Thyroid gland (tissue), 4 donors: ENCODE measurements at regions not wholly inside any gene's neighbourhood (a gene's known extent, or its start where the extent isn't known, plus 50 kb on each side); places are given as distances from the start of the nearest gene placed in this dataset.
"Not testable (repeated sequence)": the region's sequence is repeated elsewhere in the genome, so short reads cannot be mapped to it uniquely, and the experiment has no call there.

Experiments used
- DNase-seq, 2 donors: peaks; one replicate each; pipeline ENCODE4 v3.0.0-alpha.2; 2019
- H3K27ac ChIP-seq, 3 donors: fragments of 200-600 bp; sonication (generic); 1 replicate in 2 of 3; 2 replicates in 1 of 3; pipeline ENCODE4 v1.5.1; 2016 to 2019; ENCODE audit warnings: mild to moderate bottlenecking in 1 of 3, moderate library complexity in 1 of 3
- H3K27me3 ChIP-seq: fragments of 200-600 bp; sonication (generic); one replicate; pipeline ENCODE4 v1.5.1; 2019
- H3K36me3 ChIP-seq, 2 donors: fragments of 200-600 bp; sonication (generic); one replicate each; pipeline ENCODE4 v1.5.1; 2016 to 2019
- H3K4me1 ChIP-seq, 2 donors: fragments of 200-600 bp; sonication (generic); one replicate each; pipeline ENCODE4 v1.5.1; 2017 to 2019
- H3K4me3 ChIP-seq, 3 donors: fragments of 200-600 bp; sonication (generic); replicated peaks in 1 of 3; 1 replicate in 2 of 3; 2 replicates in 1 of 3; pipeline ENCODE4 v1.5.1; 2016; ENCODE audit warnings: mild to moderate bottlenecking in 1 of 3
- H3K9me3 ChIP-seq: fragments of 200-600 bp; sonication (generic); one replicate; pipeline ENCODE4 v1.5.1; 2017
- CTCF ChIP-seq, 6 experiments: fragments of 200-600 bp in 3 of 6; fragments of 450-650 bp in 3 of 6; sonication (generic) in 3 of 6; IDR thresholded peaks; one replicate each; pipeline ENCODE4 v1.5.1; 2016 to 2019; ENCODE audit warnings: antibody characterized with exemption in 6 of 6, mild to moderate bottlenecking in 2 of 6, inconsistent platforms in 1 of 6, moderate library complexity in 1 of 6
- POLR2A ChIP-seq, 2 donors: fragments of 450-650 bp; IDR thresholded peaks; one replicate each; pipeline ENCODE4 v1.6.1; 2017; ENCODE audit warnings: antibody characterized with exemption in 2 of 2, mild to moderate bottlenecking in 2 of 2, moderate library complexity in 1 of 2
- WGBS, 2 donors: methylation state at CpG; one replicate each; pipeline ENCODE4 v1.1.5; 2017; 5-methylcytosine and 5-hydroxymethylcytosine counted together
- intact Hi-C: fragments of 100-400 bp; cut with DNase I; formaldehyde crosslinking; loops from one replicate; pipeline ENCODE4 v1.15.1; 2023

DNA sequence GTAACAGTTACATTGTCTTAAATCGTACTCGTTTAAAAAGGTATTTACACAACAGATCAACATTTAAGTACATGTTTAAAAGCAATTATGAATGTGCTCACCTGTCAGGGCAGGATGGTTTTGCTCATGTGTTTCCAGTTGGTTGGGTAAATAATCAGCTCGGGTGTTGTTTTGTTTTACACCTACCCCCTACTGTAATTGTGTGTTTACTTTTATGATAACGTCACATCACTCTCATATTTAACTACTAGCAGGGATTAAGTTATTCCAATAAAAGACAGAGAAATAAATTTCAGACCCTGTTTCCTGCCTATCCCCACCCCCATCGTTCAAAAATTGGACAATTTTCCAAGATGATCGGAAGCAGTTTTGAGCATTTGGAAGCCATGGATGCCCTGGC lies 390.2 kb downstream of the SEC14L1 start:
- intact Hi-C loops, result no loop called here
- 83 to 86% methylated on average over 6 of the region's 6 CpGs for WGBS, 2 donors
- H3K9me3 ChIP-seq, result no peaks in the 10 kb centered on the region
- H3K27me3 ChIP-seq, result no peaks in the 10 kb centered on the region
- H3K4me3 ChIP-seq, result no peak overlapping the region
- H3K27ac ChIP-seq, result no peak overlapping the region
- H3K36me3 ChIP-seq, result no peaks in the 10 kb centered on the region
- no peak for DNase-seq
- TF ChIP-seq POLR2A (IDR thresholded peaks at IDR 0.05), result no peak
- no peak for TF ChIP-seq CTCF (IDR thresholded peaks at IDR 0.05)
- H3K4me1 ChIP-seq, result peaks cover 8 to 9% of the 10 kb centered on the region in 2 donors

- Histone ChIP-seq H3K9me3 (no peaks in the 10 kb centered on the region), H3K4me1 (peaks cover 8 to 9% of the 10 kb centered on the region in 2 donors), H3K27ac (no peak overlapping the region), H3K27me3 (no peaks in the 10 kb centered on the region), H3K36me3 (no peaks in the 10 kb centered on the region), H3K4me3 (no peak overlapping the region)
- WGBS, 2 donors, result 91 to 93% methylated on average over 5 to 6 of the region's 6 CpGs
- intact Hi-C loops, result no loop called here
- no peak for TF ChIP-seq CTCF (IDR thresholded peaks at IDR 0.05)
- TF ChIP-seq POLR2A (IDR thresholded peaks at IDR 0.05), result no peak
- no peak for DNase-seq
Measured at GRCh38 chr17:77531641-77532040, 390.9 kb downstream of the SEC14L1 start.

- DNase-seq, H3K4me1 ChIP-seq, H3K9me3 ChIP-seq, intact Hi-C loops, H3K4me3 ChIP-seq, H3K27ac ChIP-seq, H3K36me3 ChIP-seq, H3K27me3 ChIP-seq: not testable (repeated sequence)
- WGBS, 2 donors, result 92 to 97% methylated on average over 6 of the region's 6 CpGs
Measured at GRCh38 chr17:77533697-77534096, 392.9 kb downstream of the SEC14L1 start.

- DNase-seq, result no peak
- H3K9me3 ChIP-seq, result no peaks in the 10 kb centered on the region
- no peaks in the 10 kb centered on the region for H3K4me1 ChIP-seq
- no peaks in the 10 kb centered on the region for H3K36me3 ChIP-seq
- intact Hi-C loops, result no loop called here
- no peak for TF ChIP-seq CTCF (IDR thresholded peaks at IDR 0.05)
- no peak for TF ChIP-seq POLR2A (IDR thresholded peaks at IDR 0.05)
- no peak overlapping the region for H3K4me3 ChIP-seq
- no peaks in the 10 kb centered on the region for H3K27me3 ChIP-seq
- no peak overlapping the region for H3K27ac ChIP-seq
- WGBS, 2 donors, result 89 to 94% methylated on average over 5 of the region's 5 CpGs
Measured at GRCh38 chr17:77534137-77534536, 393.4 kb downstream of the SEC14L1 start.

DNA sequence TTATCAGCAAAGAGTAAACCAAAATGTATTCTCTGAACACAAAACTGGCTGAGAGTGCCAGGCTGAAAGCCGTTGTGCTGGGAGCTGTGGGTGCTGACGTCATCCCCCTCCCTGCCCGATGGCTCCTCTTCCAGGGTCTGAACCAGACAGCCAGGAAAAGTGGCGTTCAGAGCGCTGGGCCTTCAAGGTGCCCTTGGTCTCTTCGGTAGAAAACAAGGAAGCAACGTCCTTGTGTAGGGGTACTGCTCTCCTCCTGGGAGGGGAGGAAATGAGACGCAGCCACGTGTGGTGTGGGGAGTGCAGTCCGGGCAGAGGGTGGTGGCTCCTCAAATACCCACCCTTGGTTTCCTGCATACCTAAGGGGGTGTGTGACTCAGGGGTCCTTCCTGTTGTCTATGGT lies 394.7 kb downstream of the SEC14L1 start:
- Histone ChIP-seq H3K27me3 (no peaks in the 10 kb centered on the region), H3K4me3 (no peak overlapping the region), H3K27ac (no peak overlapping the region), H3K9me3 (no peaks in the 10 kb centered on the region), H3K4me1 (no peaks in the 10 kb centered on the region), H3K36me3 (no peaks in the 10 kb centered on the region)
- DNase-seq, result no peak
- intact Hi-C loops, result no loop called here
- 64 to 70% methylated on average over 9 to 10 of the region's 10 CpGs for WGBS, 2 donors
- no peak for TF ChIP-seq POLR2A (IDR thresholded peaks at IDR 0.05)
- no peak for TF ChIP-seq CTCF (IDR thresholded peaks at IDR 0.05)

- no peaks in the 10 kb centered on the region for H3K4me1 ChIP-seq
- intact Hi-C loops, result no loop called here
- no peaks in the 10 kb centered on the region for H3K27me3 ChIP-seq
- DNase-seq, result no peak
- H3K4me3 ChIP-seq, result no peak overlapping the region
- TF ChIP-seq CTCF (IDR thresholded peaks at IDR 0.05), result no peak
- TF ChIP-seq POLR2A (IDR thresholded peaks at IDR 0.05), result no peak
- WGBS, 2 donors, result 77 to 82% methylated on average over 6 of the region's 6 CpGs
- H3K27ac ChIP-seq, result no peak overlapping the region
- no peaks in the 10 kb centered on the region for H3K9me3 ChIP-seq
- no peaks in the 10 kb centered on the region for H3K36me3 ChIP-seq
Measured at GRCh38 chr17:77535892-77536291, 395.1 kb downstream of the SEC14L1 start.
